ENCODE measurements at regions not wholly inside any gene's neighbourhood (a gene's known extent, or its start where the extent isn't known, plus 50 kb on each side); places are given as distances from the start of the nearest gene placed in this dataset.
"Not testable (repeated sequence)": the region's sequence is repeated elsewhere in the genome, so short reads cannot be mapped to it uniquely, and the experiment has no call there.

GRCh38 chr12:123061441-123062205 lies 81.1 kb downstream of the ARL6IP4 start:
- DNase-seq: no peak

- no peak for DNase-seq
These were observed 79.0 kb downstream of the ARL6IP4 start for GRCh38 chr12:123059500-123059899.

- no peak for DNase-seq
These were observed 78.5 kb downstream of the ARL6IP4 start for GRCh38 chr12:123058980-123059379.

GRCh38 chr12:123058481-123058880 lies 78.0 kb downstream of the ARL6IP4 start:
- peak; percentile 98 for DNase-seq

- DNase-seq: peak; percentile 87 to 90
These were observed 77.2 kb downstream of the ARL6IP4 start for GRCh38 chr12:123057513-123058265.

- DNase-seq: no peak
These were observed 76.2 kb downstream of the ARL6IP4 start for GRCh38 chr12:123056709-123057108.

- no peak for DNase-seq
These were observed 75.6 kb downstream of the ARL6IP4 start for GRCh38 chr12:123056053-123056452.

GRCh38 chr12:123055281-123055766 lies 74.8 kb downstream of the ARL6IP4 start:
- DNase-seq: no peak

- no peak for DNase-seq
These were observed 73.9 kb downstream of the ARL6IP4 start for GRCh38 chr12:123054371-123054770.

GRCh38 chr12:123051556-123051955 lies 71.1 kb downstream of the ARL6IP4 start:
- DNase-seq: no peak

- no peak for DNase-seq
These were observed 70.4 kb downstream of the ARL6IP4 start for GRCh38 chr12:123050913-123051312.

GRCh38 chr12:123050331-123050831 lies 69.9 kb downstream of the ARL6IP4 start:
- no peak for DNase-seq

GRCh38 chr12:123049398-123050240 lies 69.1 kb downstream of the ARL6IP4 start:
- DNase-seq: no peak

GRCh38 chr12:123047892-123048291 lies 67.4 kb downstream of the ARL6IP4 start:
- not testable (repeated sequence) for DNase-seq

- DNase-seq: no peak
These were observed 66.8 kb downstream of the ARL6IP4 start for GRCh38 chr12:123047289-123047688.

GRCh38 chr12:123046431-123046830 lies 66.0 kb downstream of the ARL6IP4 start:
- no peak for DNase-seq

GRCh38 chr12:123045678-123046077 lies 65.2 kb downstream of the ARL6IP4 start:
- no peak for DNase-seq

GRCh38 chr12:123044351-123044750 lies 63.9 kb downstream of the ARL6IP4 start:
- no peak for DNase-seq

GRCh38 chr12:123043536-123044001 lies 63.1 kb downstream of the ARL6IP4 start:
- DNase-seq: peak; percentile 61 to 70

GRCh38 chr12:123042833-123043232 lies 62.4 kb downstream of the ARL6IP4 start:
- DNase-seq: no peak

GRCh38 chr12:123041811-123042655 lies 61.6 kb downstream of the ARL6IP4 start:
- no peak for DNase-seq

- DNase-seq: no peak
These were observed 60.6 kb downstream of the ARL6IP4 start for GRCh38 chr12:123041042-123041531.
